ENCODE measurements at regions not wholly inside any gene's neighbourhood (a gene's known extent, or its start where the extent isn't known, plus 50 kb on each side); places are given as distances from the start of the nearest gene placed in this dataset.
A peak's percentile ranks its signal among the peaks of the same experiment; 100 is the strongest.
"Not testable (repeated sequence)": the region's sequence is repeated elsewhere in the genome, so short reads cannot be mapped to it uniquely, and the experiment has no call there.

DNA sequence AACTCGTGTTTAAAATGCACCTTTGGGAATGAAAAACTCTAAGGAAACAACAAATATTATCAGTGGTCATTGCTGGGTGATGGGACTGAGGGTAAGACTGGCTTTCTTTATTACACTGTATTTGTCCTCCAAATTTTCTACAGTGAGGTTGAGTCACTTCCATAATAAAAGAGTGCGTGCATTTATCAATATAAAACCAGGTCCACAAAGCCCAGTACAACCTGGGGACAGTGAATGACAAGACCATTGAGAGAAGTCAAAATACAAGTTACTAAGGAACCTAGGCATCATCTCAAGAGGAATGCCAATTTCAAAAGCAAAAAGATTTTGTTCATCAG lies 76.4 kb downstream of the MAGED4 start:
- TF ChIP-seq CTCF (IDR thresholded peaks at IDR 0.05) (no peak), ZFX (IDR thresholded peaks at IDR 0.05; ENCODE audit: borderline replicate concordance) (no peak)
- H3K27ac ChIP-seq: peak overlapping the region; percentile 73

- no peak for TF ChIP-seq ZFX (IDR thresholded peaks at IDR 0.05; ENCODE audit: borderline replicate concordance)
- peak; percentile 64 for TF ChIP-seq CTCF (IDR thresholded peaks at IDR 0.05)
- peak overlapping the region; percentile 73 for H3K27ac ChIP-seq
These were observed 76.9 kb downstream of the MAGED4 start for GRCh38 chrX:52261463-52262194.

GRCh38 chrX:52262195-52262546 lies 77.5 kb downstream of the MAGED4 start:
- TF ChIP-seq ZFX (IDR thresholded peaks at IDR 0.05; ENCODE audit: borderline replicate concordance) (no peak), CTCF (IDR thresholded peaks at IDR 0.05) (no peak)
- H3K27ac ChIP-seq: peak overlapping the region; percentile 73

DNA sequence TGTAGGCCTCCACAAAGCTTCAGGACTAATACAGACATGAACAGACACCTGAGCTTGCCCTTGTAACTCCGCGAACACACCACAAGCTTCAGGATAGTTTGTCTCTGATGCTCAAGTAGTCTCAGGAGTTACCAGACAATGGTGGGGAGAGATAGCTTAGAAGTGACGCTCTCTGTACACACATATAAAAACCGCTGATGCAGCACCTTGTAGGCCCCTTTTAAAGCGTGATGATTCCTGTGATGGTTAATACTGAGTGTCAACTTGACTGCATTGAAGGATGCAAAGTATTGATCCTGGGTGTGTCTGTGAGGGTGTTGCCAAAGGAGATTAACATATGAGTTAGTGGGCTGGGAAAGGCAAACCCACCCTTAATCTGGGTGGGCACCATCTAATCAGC lies 78.7 kb downstream of the MAGED4 start:
- no peak overlapping the region for H3K27ac ChIP-seq
- TF ChIP-seq ZFX (IDR thresholded peaks at IDR 0.05; ENCODE audit: borderline replicate concordance): no peak
- TF ChIP-seq CTCF (IDR thresholded peaks at IDR 0.05): no peak

DNA sequence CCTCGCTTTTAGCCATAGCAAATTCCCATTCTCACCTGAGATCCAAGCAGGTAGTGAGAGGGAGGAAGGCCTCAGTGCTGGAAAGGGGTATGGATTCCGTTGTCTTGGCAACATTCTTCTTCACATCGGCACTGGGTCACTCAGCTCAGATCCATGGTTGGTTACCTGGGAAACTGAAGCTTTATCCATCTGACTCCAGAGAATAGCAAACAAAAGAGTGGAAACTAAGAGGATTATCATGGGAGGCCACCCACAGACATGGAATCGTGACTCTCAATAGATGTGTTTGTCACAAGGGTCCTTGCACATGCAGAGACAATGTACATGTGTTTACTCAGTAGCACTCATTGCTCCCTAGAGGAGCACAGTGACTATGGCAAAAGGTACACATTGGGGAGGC lies 81.0 kb downstream of the MAGED4 start:
- TF ChIP-seq CTCF (IDR thresholded peaks at IDR 0.05): no peak
- TF ChIP-seq ZFX (IDR thresholded peaks at IDR 0.05; ENCODE audit: borderline replicate concordance): no peak
- H3K27ac ChIP-seq: no peak overlapping the region

- H3K27ac ChIP-seq: not testable (repeated sequence)
These were observed 83.8 kb downstream of the MAGED4 start for GRCh38 chrX:52268502-52268901.

DNA sequence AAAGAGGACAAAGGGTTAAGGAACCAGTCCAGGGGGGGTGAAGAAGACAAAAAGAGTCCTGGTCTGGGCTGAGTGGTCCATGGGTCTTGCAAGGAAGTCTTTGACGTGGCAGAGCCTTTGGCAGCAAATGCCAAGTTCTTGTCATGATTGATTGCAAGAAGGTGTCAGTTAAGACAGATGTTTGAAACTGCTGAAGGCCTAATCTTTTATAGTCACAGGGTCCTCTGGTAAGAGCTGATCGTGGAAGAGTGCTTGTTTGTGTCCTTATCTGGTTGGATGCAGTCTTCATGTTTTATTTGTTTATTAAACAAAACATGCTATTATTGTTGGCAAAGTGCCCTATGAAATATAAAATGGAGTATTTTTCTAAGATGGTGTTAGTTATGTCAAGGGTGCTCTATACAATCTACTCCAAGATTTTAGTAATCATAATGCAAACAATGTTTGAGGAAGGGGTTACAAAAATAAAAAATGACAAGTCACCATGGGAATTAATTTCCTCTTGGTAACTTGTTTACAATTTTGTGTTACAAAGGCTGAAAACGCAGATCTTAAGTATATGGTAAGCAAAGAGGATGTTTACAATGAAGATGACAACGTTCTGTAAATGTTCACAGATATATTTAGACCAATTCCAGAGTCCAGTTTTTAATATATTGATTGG lies 85.9 kb downstream of the MAGED4 start:
- H3K27ac ChIP-seq: no peak overlapping the region
- TF ChIP-seq CTCF (IDR thresholded peaks at IDR 0.05): no peak
- no peak for TF ChIP-seq ZFX (IDR thresholded peaks at IDR 0.05; ENCODE audit: borderline replicate concordance)

Data from 22Rv1 (cell line).